Adrenal gland (tissue), 5 donors: ENCODE measurements at regions not wholly inside any gene's neighbourhood (a gene's known extent, or its start where the extent isn't known, plus 50 kb on each side); places are given as distances from the start of the nearest gene placed in this dataset.

ENCODE experiments used
- POLR2A ChIP-seq, 2 donors: fragments of 450-650 bp; IDR thresholded peaks; one replicate each; pipeline ENCODE4 v1.6.1; 2017; ENCODE audit warnings: antibody characterized with exemption in 2 of 2, mild to moderate bottlenecking in 2 of 2, moderate library complexity in 1 of 2
- TF ChIP-seq, protein P1 (sequence below), 6 experiments: fragments of 450-650 bp in 4 of 6; fragments of 200-600 bp in 2 of 6; sonication (generic) in 1 of 6; IDR thresholded peaks; 1 replicate in 5 of 6; 2 replicates in 1 of 6; pipeline versions ENCODE4 v1.5.1 to v1.8.0; 2016 to 2021; ENCODE audit warnings: antibody characterized with exemption in 6 of 6, mild to moderate bottlenecking in 2 of 6, moderate library complexity in 1 of 6
- donor health status: DM: no; HTN: no; CAD: no.

DNA sequence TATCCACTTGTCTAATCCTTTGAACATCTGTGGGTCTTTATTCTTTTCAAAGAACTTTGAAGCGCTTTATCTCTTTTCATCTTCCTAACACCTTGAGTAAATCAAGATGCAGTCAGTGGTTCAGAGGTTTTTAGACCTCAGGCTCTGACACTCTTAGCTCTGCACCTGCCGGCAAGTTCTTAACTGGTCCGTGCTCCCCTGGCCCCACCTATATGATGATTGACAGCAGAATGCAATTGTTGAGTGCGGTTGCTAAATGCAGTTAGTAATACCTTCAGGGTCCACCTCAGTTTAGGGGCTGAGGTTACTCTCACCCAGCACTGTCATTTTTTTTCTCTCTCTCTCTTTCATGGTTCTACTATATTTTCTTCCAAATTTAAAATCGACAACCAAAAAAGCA is 854.2 kb upstream of the AUTS2 start:
- TF ChIP-seq, protein P1, sequence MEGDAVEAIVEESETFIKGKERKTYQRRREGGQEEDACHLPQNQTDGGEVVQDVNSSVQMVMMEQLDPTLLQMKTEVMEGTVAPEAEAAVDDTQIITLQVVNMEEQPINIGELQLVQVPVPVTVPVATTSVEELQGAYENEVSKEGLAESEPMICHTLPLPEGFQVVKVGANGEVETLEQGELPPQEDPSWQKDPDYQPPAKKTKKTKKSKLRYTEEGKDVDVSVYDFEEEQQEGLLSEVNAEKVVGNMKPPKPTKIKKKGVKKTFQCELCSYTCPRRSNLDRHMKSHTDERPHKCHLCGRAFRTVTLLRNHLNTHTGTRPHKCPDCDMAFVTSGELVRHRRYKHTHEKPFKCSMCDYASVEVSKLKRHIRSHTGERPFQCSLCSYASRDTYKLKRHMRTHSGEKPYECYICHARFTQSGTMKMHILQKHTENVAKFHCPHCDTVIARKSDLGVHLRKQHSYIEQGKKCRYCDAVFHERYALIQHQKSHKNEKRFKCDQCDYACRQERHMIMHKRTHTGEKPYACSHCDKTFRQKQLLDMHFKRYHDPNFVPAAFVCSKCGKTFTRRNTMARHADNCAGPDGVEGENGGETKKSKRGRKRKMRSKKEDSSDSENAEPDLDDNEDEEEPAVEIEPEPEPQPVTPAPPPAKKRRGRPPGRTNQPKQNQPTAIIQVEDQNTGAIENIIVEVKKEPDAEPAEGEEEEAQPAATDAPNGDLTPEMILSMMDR (IDR thresholded peaks at IDR 0.05), result no peak
- no peak for TF ChIP-seq POLR2A (IDR thresholded peaks at IDR 0.05)
